ENCODE measurements at regions not wholly inside any gene's neighbourhood (a gene's known extent, or its start where the extent isn't known, plus 50 kb on each side); places are given as distances from the start of the nearest gene placed in this dataset.

GRCh38 chr6:147067184-147067583 lies 137.0 kb upstream of the STXBP5 start (continued):
- TF ChIP-seq, protein P1, sequence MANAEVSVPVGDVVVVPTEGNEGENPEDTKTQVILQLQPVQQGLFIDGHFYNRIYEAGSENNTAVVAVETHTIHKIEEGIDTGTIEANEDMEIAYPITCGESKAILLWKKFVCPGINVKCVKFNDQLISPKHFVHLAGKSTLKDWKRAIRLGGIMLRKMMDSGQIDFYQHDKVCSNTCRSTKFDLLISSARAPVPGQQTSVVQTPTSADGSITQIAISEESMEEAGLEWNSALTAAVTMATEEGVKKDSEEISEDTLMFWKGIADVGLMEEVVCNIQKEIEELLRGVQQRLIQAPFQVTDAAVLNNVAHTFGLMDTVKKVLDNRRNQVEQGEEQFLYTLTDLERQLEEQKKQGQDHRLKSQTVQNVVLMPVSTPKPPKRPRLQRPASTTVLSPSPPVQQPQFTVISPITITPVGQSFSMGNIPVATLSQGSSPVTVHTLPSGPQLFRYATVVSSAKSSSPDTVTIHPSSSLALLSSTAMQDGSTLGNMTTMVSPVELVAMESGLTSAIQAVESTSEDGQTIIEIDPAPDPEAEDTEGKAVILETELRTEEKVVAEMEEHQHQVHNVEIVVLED (CRISPR knock-in tag; IDR thresholded peaks at IDR 0.05; ENCODE audit: borderline replicate concordance) = no peak
- no peak for TF ChIP-seq HNF4A (CRISPR knock-in tag; IDR thresholded peaks at IDR 0.05)
- TF ChIP-seq ZNF326 (CRISPR knock-in tag; IDR thresholded peaks at IDR 0.05; ENCODE audit: borderline replicate concordance) = no peak
- no peak for TF ChIP-seq SSRP1 (CRISPR knock-in tag; IDR thresholded peaks at IDR 0.05)
- no peak for TF ChIP-seq ZNF432 (CRISPR knock-in tag; IDR thresholded peaks at IDR 0.05; ENCODE audit: borderline replicate concordance)
- 0 out of 2 replicates have a peak, but pooled peaks have one; percentile 27 for TF ChIP-seq RXRA (CRISPR knock-in tag; IDR thresholded peaks at IDR 0.05)
- no peak for TF ChIP-seq ZNF616 (CRISPR knock-in tag; IDR thresholded peaks at IDR 0.05; ENCODE audit: low read depth)
- TF ChIP-seq ZNF597 (CRISPR knock-in tag; IDR thresholded peaks at IDR 0.05) = no peak
- no peak for TF ChIP-seq KLF11 (CRISPR knock-in tag; IDR thresholded peaks at IDR 0.05)
- TF ChIP-seq TRIM22 (IDR thresholded peaks at IDR 0.05) = no peak
- 0 out of 2 replicates have a peak, but pooled peaks have one; percentile 23 for TF ChIP-seq ZMYM4 (CRISPR knock-in tag; IDR thresholded peaks at IDR 0.05)
- TF ChIP-seq SNAI1 (CRISPR knock-in tag; IDR thresholded peaks at IDR 0.05; ENCODE audit: borderline replicate concordance) = no peak
- no peak for TF ChIP-seq ZNF562 (CRISPR knock-in tag; IDR thresholded peaks at IDR 0.05; ENCODE audit: borderline replicate concordance)
- TF ChIP-seq ZNF839 (CRISPR knock-in tag; IDR thresholded peaks at IDR 0.05; ENCODE audit: borderline replicate concordance) = no peak
- TF ChIP-seq, protein P2, sequence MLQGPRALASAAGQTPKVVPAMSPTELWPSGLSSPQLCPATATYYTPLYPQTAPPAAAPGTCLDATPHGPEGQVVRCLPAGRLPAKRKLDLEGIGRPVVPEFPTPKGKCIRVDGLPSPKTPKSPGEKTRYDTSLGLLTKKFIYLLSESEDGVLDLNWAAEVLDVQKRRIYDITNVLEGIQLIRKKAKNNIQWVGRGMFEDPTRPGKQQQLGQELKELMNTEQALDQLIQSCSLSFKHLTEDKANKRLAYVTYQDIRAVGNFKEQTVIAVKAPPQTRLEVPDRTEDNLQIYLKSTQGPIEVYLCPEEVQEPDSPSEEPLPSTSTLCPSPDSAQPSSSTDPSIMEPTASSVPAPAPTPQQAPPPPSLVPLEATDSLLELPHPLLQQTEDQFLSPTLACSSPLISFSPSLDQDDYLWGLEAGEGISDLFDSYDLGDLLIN (CRISPR knock-in tag; IDR thresholded peaks at IDR 0.05; ENCODE audit: borderline replicate concordance) = no peak
- no peak for TF ChIP-seq SAFB2 (CRISPR knock-in tag; IDR thresholded peaks at IDR 0.05; ENCODE audit: borderline replicate concordance, low read depth)
- TF ChIP-seq TCF7 (IDR thresholded peaks at IDR 0.05; ENCODE audit: low read depth) = no peak
- TF ChIP-seq BRCA1 (CRISPR knock-in tag; IDR thresholded peaks at IDR 0.05) = no peak
- no peak for TF ChIP-seq ZNF615 (CRISPR knock-in tag; IDR thresholded peaks at IDR 0.05; ENCODE audit: borderline replicate concordance)
- no peak for TF ChIP-seq CHD4 (IDR thresholded peaks at IDR 0.05; ENCODE audit: borderline replicate concordance, low read length)
- TF ChIP-seq PHF21A (CRISPR knock-in tag; IDR thresholded peaks at IDR 0.05) = no peak
- TF ChIP-seq THAP11 (CRISPR knock-in tag; IDR thresholded peaks at IDR 0.05) = peak; percentile 39; the same call in 1 of the 2 replicates
- TF ChIP-seq ZNF850 (CRISPR knock-in tag; conservative IDR thresholded peaks at IDR 0.05) = no peak
- no peak for TF ChIP-seq ZSCAN20 (CRISPR knock-in tag; IDR thresholded peaks at IDR 0.05; ENCODE audit: borderline replicate concordance)
- TF ChIP-seq, protein P3, sequence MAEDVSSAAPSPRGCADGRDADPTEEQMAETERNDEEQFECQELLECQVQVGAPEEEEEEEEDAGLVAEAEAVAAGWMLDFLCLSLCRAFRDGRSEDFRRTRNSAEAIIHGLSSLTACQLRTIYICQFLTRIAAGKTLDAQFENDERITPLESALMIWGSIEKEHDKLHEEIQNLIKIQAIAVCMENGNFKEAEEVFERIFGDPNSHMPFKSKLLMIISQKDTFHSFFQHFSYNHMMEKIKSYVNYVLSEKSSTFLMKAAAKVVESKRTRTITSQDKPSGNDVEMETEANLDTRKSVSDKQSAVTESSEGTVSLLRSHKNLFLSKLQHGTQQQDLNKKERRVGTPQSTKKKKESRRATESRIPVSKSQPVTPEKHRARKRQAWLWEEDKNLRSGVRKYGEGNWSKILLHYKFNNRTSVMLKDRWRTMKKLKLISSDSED (CRISPR knock-in tag; IDR thresholded peaks at IDR 0.05) = no peak
